Parathyroid adenoma (tissue), 2 donors: ENCODE measurements at regions not wholly inside any gene's neighbourhood (a gene's known extent, or its start where the extent isn't known, plus 50 kb on each side); places are given as distances from the start of the nearest gene placed in this dataset.
A peak's percentile ranks its signal among the peaks of the same experiment; 100 is the strongest.

Experiments used
- H2AFZ ChIP-seq: fragments of 300-600 bp; sonication (generic); one replicate; pipeline ENCODE4 v1.7.0; 2017; ENCODE audit warnings: antibody characterized with exemption, mild to moderate bottlenecking
- H3K27ac ChIP-seq: fragments of 300-600 bp; sonication (generic); one replicate; pipeline ENCODE4 v1.7.0; 2017
- H3K27me3 ChIP-seq: fragments of 300-600 bp; sonication (generic); one replicate; pipeline ENCODE4 v1.7.0; 2017; ENCODE audit warnings: low read length; ENCODE audit not compliant: control insufficient read depth, insufficient read depth
- H3K36me3 ChIP-seq: fragments of 300-600 bp; sonication (generic); one replicate; pipeline ENCODE4 v1.7.0; 2017; ENCODE audit warnings: low read length; ENCODE audit not compliant: control insufficient read depth, insufficient read depth
- H3K4me1 ChIP-seq: fragments of 300-600 bp; sonication (generic); one replicate; pipeline ENCODE4 v1.7.0; 2017; ENCODE audit warnings: control low read depth
- H3K4me2 ChIP-seq: fragments of 300-600 bp; sonication (generic); one replicate; pipeline ENCODE4 v1.7.0; 2017; ENCODE audit warnings: low read length
- H3K4me3 ChIP-seq: fragments of 300-600 bp; sonication (generic); one replicate; pipeline ENCODE4 v1.7.0; 2017; ENCODE audit warnings: low read depth, low read length
- H3K79me2 ChIP-seq: fragments of 300-600 bp; sonication (generic); one replicate; pipeline ENCODE4 v1.7.0; 2017; ENCODE audit warnings: control low read depth
- H3K9ac ChIP-seq: fragments of 300-600 bp; sonication (generic); one replicate; pipeline ENCODE4 v1.7.0; 2017; ENCODE audit warnings: mild to moderate bottlenecking
- H3K9me3 ChIP-seq: fragments of 300-600 bp; sonication (generic); one replicate; pipeline ENCODE4 v1.7.0; 2017; ENCODE audit warnings: low read length; ENCODE audit not compliant: control insufficient read depth
- TF ChIP-seq, protein P1 (sequence below): fragments of 300-600 bp; sonication (generic); IDR thresholded peaks from one replicate; pipeline ENCODE4 v1.7.0; 2017; ENCODE audit warnings: antibody characterized with exemption, mild to moderate bottlenecking
- donor health status: primary hyperparathyroidism.

- Histone ChIP-seq H3K4me2 (no peak overlapping the region), H3K9me3 (no peaks in the 10 kb centered on the region), H2AFZ (no peak overlapping the region), H3K27me3 (no peaks in the 10 kb centered on the region), H3K4me1 (no peaks in the 10 kb centered on the region), H3K79me2 (no peaks in the 10 kb centered on the region), H3K4me3 (no peak overlapping the region), H3K27ac (no peak overlapping the region), H3K9ac (no peak overlapping the region), H3K36me3 (no peaks in the 10 kb centered on the region)
- TF ChIP-seq, protein P1, sequence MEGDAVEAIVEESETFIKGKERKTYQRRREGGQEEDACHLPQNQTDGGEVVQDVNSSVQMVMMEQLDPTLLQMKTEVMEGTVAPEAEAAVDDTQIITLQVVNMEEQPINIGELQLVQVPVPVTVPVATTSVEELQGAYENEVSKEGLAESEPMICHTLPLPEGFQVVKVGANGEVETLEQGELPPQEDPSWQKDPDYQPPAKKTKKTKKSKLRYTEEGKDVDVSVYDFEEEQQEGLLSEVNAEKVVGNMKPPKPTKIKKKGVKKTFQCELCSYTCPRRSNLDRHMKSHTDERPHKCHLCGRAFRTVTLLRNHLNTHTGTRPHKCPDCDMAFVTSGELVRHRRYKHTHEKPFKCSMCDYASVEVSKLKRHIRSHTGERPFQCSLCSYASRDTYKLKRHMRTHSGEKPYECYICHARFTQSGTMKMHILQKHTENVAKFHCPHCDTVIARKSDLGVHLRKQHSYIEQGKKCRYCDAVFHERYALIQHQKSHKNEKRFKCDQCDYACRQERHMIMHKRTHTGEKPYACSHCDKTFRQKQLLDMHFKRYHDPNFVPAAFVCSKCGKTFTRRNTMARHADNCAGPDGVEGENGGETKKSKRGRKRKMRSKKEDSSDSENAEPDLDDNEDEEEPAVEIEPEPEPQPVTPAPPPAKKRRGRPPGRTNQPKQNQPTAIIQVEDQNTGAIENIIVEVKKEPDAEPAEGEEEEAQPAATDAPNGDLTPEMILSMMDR: no peak
Observed at GRCh38 chr1:198923993-198924392, 285.2 kb downstream of the PTPRC start.

GRCh38 chr1:198925567-198925966 is 286.7 kb downstream of the PTPRC start:
- Histone ChIP-seq H3K79me2 (no peaks in the 10 kb centered on the region), H3K9me3 (no peaks in the 10 kb centered on the region), H3K9ac (no peak overlapping the region), H3K27me3 (no peaks in the 10 kb centered on the region), H3K4me1 (no peaks in the 10 kb centered on the region), H3K4me3 (no peak overlapping the region), H3K4me2 (no peak overlapping the region), H3K27ac (no peak overlapping the region), H2AFZ (no peak overlapping the region), H3K36me3 (no peaks in the 10 kb centered on the region)
- TF ChIP-seq, protein P1: no peak

GRCh38 chr1:198927129-198927528 is 288.3 kb downstream of the PTPRC start:
- H2AFZ ChIP-seq: no peak overlapping the region
- H3K27ac ChIP-seq: no peak overlapping the region
- no peaks in the 10 kb centered on the region for H3K36me3 ChIP-seq
- no peak overlapping the region for H3K4me3 ChIP-seq
- H3K79me2 ChIP-seq: no peaks in the 10 kb centered on the region
- TF ChIP-seq, protein P1: no peak
- H3K4me2 ChIP-seq: no peak overlapping the region
- no peaks in the 10 kb centered on the region for H3K4me1 ChIP-seq
- no peaks in the 10 kb centered on the region for H3K27me3 ChIP-seq
- H3K9me3 ChIP-seq: no peaks in the 10 kb centered on the region
- no peak overlapping the region for H3K9ac ChIP-seq

GRCh38 chr1:198929111-198929604 is 290.3 kb downstream of the PTPRC start:
- H3K9ac ChIP-seq: no peak overlapping the region
- no peaks in the 10 kb centered on the region for H3K79me2 ChIP-seq
- no peaks in the 10 kb centered on the region for H3K27me3 ChIP-seq
- H3K9me3 ChIP-seq: no peaks in the 10 kb centered on the region
- TF ChIP-seq, protein P1: no peak
- H3K4me3 ChIP-seq: no peak overlapping the region
- no peaks in the 10 kb centered on the region for H3K36me3 ChIP-seq
- no peak overlapping the region for H3K27ac ChIP-seq
- H2AFZ ChIP-seq: no peak overlapping the region
- no peaks in the 10 kb centered on the region for H3K4me1 ChIP-seq
- no peak overlapping the region for H3K4me2 ChIP-seq

DNA sequence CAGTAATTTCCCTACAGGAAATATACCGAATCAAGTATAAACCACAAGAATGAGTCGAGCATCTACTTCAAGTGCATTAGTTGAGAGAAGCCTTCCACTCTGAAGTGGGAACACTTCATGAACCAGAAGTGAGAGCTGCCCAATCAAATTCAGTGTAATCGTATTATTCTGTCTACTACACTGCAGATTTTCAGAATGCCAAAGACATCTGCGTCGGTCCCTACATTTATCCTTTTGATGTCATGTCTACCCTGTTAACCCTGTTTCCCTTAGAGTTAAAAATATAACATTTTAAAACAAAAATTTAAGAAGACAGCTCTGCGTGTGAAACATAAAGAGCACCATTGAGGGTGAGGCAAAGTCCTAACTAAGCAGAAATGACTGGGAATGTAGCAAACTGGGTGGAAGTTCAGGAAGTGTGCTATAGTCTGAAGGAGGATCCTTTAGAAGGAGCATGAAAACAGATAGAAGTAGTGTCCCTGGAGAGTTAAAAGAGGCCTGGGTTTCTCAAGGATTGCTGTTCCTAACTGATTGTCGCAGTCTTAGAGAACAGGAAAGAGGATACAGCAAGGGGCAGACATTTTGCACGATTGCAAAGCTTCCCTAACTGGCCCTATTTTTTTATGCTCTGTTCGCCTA is 291.2 kb downstream of the PTPRC start:
- Histone ChIP-seq H3K9me3 (no peaks in the 10 kb centered on the region), H3K36me3 (no peaks in the 10 kb centered on the region), H2AFZ (no peak overlapping the region), H3K9ac (no peak overlapping the region), H3K4me1 (no peaks in the 10 kb centered on the region), H3K4me2 (no peak overlapping the region), H3K27ac (peak overlapping the region; percentile 7), H3K27me3 (no peaks in the 10 kb centered on the region), H3K4me3 (no peak overlapping the region), H3K79me2 (no peaks in the 10 kb centered on the region)
- TF ChIP-seq, protein P1: no peak
